ENCODE measurements at regions not wholly inside any gene's neighbourhood (a gene's known extent, or its start where the extent isn't known, plus 50 kb on each side); places are given as distances from the start of the nearest gene placed in this dataset.

DNA sequence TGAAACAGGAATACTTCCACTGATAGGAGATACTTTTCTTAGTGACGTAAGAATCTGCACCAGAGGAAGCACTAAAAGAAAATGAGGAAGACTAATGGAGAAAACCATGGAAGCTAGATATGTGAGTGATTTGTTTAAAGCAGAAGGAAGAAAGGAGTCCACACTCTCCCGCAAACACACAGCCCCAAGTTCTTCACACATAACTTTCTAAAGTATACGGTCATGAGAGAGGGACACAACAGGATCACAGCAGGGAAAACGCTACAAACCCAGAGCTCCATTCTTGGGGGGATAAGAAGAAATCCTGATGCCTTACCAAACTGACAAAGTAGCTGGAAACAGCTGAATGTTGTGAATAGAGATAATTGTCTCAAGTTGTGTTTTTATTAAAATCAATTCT is 222.2 kb upstream of the TMEM161B start:
- no peak for TF ChIP-seq FOXM1 (IDR thresholded peaks at IDR 0.05; ENCODE audit: borderline replicate concordance)
- TF ChIP-seq, protein P1, sequence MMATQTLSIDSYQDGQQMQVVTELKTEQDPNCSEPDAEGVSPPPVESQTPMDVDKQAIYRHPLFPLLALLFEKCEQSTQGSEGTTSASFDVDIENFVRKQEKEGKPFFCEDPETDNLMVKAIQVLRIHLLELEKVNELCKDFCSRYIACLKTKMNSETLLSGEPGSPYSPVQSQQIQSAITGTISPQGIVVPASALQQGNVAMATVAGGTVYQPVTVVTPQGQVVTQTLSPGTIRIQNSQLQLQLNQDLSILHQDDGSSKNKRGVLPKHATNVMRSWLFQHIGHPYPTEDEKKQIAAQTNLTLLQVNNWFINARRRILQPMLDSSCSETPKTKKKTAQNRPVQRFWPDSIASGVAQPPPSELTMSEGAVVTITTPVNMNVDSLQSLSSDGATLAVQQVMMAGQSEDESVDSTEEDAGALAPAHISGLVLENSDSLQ (IDR thresholded peaks at IDR 0.05): no peak
- TF ChIP-seq FOXK2 (IDR thresholded peaks at IDR 0.05): no peak
- TF ChIP-seq HDGF (IDR thresholded peaks at IDR 0.05; ENCODE audit: borderline replicate concordance): no peak
- no peak for TF ChIP-seq LEF1 (IDR thresholded peaks at IDR 0.05; ENCODE audit: borderline replicate concordance)
- ChIA-PET CTCF (no interaction called here), POLR2A (no interaction called here)
- DNase-seq (ENCODE audit: extremely low spot score): no peak

DNA sequence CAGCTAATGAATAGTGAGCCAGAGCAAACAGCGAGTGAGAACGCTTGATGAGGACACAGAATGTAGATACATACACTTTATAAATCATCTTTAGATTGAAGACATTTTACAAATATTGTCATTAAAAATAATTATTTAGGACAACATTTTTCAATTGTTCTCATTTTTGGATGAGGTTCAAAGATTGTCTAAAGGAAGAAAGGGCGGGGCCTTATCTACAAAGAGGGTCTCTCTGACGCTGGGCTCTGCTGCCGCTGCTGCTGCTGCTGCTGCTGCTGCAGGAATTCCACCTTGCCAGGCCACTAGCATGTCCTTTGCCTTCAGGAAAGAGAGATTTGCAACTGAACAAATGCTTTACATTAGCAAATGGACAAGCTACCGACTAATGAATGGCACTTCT is 220.7 kb upstream of the TMEM161B start:
- no peak for DNase-seq (ENCODE audit: extremely low spot score)
- POLR2A ChIA-PET: no interaction called here
- CTCF ChIA-PET: interaction anchor here (0.5 to 0.6 kb wide), 2 partner anchors 72 to 194 kb away, joined by 3 to 4 read pairs; no protein-coding TSS in a partner anchor
- TF ChIP-seq ELF4 (IDR thresholded peaks at IDR 0.05) (no peak), BHLHE40 (IDR thresholded peaks at IDR 0.05; ENCODE audit: borderline replicate concordance) (no peak), FOXM1 (IDR thresholded peaks at IDR 0.05; ENCODE audit: borderline replicate concordance) (no peak), FOXA1 (IDR thresholded peaks at IDR 0.05) (no peak), CTBP1 (IDR thresholded peaks at IDR 0.05; ENCODE audit: borderline replicate concordance) (no peak), LEF1 (IDR thresholded peaks at IDR 0.05; ENCODE audit: borderline replicate concordance) (no peak), TARDBP (IDR thresholded peaks at IDR 0.05) (no peak), L3MBTL2 (conservative IDR thresholded peaks at IDR 0.05) (no peak), ZNF384 (IDR thresholded peaks at IDR 0.05) (no peak), NFRKB (IDR thresholded peaks at IDR 0.05) (no peak), ARNT (IDR thresholded peaks at IDR 0.05) (no peak), SP1 (IDR thresholded peaks at IDR 0.05) (no peak), HDGF (IDR thresholded peaks at IDR 0.05; ENCODE audit: borderline replicate concordance) (no peak), FOXK2 (IDR thresholded peaks at IDR 0.05) (no peak), SUZ12 (IDR thresholded peaks at IDR 0.05) (no peak)
- TF ChIP-seq, protein P1 (IDR thresholded peaks at IDR 0.05): no peak

DNA sequence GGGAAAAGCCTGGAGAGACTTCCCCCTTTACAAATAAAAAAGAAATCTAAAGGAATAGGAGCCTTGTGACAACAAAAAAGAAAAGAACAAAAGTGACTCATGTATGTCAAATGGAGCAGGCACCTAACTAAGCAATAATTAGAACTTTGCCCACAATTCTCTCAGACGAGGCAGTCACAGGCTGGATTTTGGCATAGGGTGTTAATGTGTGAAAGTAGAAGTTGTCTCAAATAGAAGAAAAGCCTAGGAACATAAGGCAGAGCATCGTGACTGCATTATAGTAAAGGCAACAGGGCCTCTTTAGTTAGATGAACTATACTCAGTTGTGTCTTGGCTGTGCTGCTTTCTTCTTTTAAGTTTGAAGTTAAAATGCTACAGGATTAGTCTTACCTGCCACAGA is 219.9 kb upstream of the TMEM161B start:
- POLR2A ChIA-PET: no interaction called here
- TF ChIP-seq FOXM1 (IDR thresholded peaks at IDR 0.05; ENCODE audit: borderline replicate concordance) (no peak), NFRKB (IDR thresholded peaks at IDR 0.05) (no peak), SUZ12 (IDR thresholded peaks at IDR 0.05) (no peak), ZNF384 (IDR thresholded peaks at IDR 0.05) (no peak), SP1 (IDR thresholded peaks at IDR 0.05) (no peak), HDGF (IDR thresholded peaks at IDR 0.05; ENCODE audit: borderline replicate concordance) (no peak), FOXA1 (IDR thresholded peaks at IDR 0.05) (no peak), TARDBP (IDR thresholded peaks at IDR 0.05) (no peak), ARNT (IDR thresholded peaks at IDR 0.05) (no peak), CTBP1 (IDR thresholded peaks at IDR 0.05; ENCODE audit: borderline replicate concordance) (no peak)
- TF ChIP-seq, protein P1 (IDR thresholded peaks at IDR 0.05): no peak

DNA sequence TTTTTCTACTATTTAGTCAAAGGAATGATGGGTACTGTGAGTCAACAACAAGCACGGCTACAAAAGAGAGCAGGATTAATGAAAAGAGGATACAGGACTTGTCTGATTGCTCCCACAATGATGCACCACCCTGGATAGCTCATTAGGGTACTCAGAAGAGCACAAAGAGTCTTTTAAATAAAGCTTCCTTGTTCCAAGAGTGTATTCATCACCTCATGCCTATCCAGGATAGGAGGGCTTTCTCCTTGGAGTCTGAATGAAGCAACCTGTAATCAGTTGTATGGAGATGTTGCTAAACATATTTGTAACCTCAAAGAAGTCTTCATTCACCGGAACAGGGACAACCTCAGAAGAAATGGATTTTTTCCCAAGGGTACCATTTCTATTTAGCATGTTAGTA is 219.5 kb upstream of the TMEM161B start:
- CTCF ChIA-PET: no interaction called here
- no peak for TF ChIP-seq NFRKB (IDR thresholded peaks at IDR 0.05)
- no peak for TF ChIP-seq ZNF384 (IDR thresholded peaks at IDR 0.05)
- TF ChIP-seq FOXA1 (IDR thresholded peaks at IDR 0.05): no peak
- TF ChIP-seq, protein P1 (IDR thresholded peaks at IDR 0.05): no peak
- TF ChIP-seq BHLHE40 (IDR thresholded peaks at IDR 0.05; ENCODE audit: borderline replicate concordance): no peak
- TF ChIP-seq ELF4 (IDR thresholded peaks at IDR 0.05): no peak
- TF ChIP-seq CTBP1 (IDR thresholded peaks at IDR 0.05; ENCODE audit: borderline replicate concordance): no peak
- no peak for TF ChIP-seq FOXM1 (IDR thresholded peaks at IDR 0.05; ENCODE audit: borderline replicate concordance)
- TF ChIP-seq HDGF (IDR thresholded peaks at IDR 0.05; ENCODE audit: borderline replicate concordance): no peak
- no peak for TF ChIP-seq SUZ12 (IDR thresholded peaks at IDR 0.05)
- POLR2A ChIA-PET: no interaction called here
- DNase-seq (ENCODE audit: extremely low spot score): no peak

More for the DNA sequence above, 219.9 kb upstream of the TMEM161B start:
- CTCF ChIA-PET: no interaction called here
- DNase-seq (ENCODE audit: extremely low spot score): no peak

DNA sequence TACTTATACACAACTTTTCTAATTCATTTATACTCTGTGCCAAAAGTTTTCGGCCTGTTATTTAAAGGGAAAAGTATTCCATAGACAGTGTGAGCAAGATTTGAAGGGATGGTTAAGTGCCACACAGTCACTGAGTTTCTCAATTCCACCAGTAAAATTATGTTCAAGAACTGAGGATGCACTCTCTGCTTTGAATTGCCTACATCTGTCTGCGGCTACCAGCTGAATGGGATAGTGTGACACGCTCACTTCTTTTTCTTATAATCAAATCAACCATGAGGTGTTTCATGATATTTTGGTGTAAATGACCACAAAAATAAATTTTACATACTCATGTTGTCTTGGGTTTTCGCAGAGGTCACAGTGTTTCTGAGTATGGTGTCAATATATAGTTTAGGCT is 218.4 kb upstream of the TMEM161B start:
- POLR2A ChIA-PET: no interaction called here
- CTCF ChIA-PET: no interaction called here
- no peak for TF ChIP-seq FOXK2 (IDR thresholded peaks at IDR 0.05)
- no peak for TF ChIP-seq TARDBP (IDR thresholded peaks at IDR 0.05)
- no peak for TF ChIP-seq CTBP1 (IDR thresholded peaks at IDR 0.05; ENCODE audit: borderline replicate concordance)
- TF ChIP-seq ARNT (IDR thresholded peaks at IDR 0.05): no peak
- no peak for TF ChIP-seq BHLHE40 (IDR thresholded peaks at IDR 0.05; ENCODE audit: borderline replicate concordance)
- TF ChIP-seq ELF4 (IDR thresholded peaks at IDR 0.05): no peak
- TF ChIP-seq, protein P1 (IDR thresholded peaks at IDR 0.05): no peak
- no peak for TF ChIP-seq FOXA1 (IDR thresholded peaks at IDR 0.05)
- TF ChIP-seq FOXM1 (IDR thresholded peaks at IDR 0.05; ENCODE audit: borderline replicate concordance): no peak
- no peak for TF ChIP-seq L3MBTL2 (conservative IDR thresholded peaks at IDR 0.05)
- no peak for TF ChIP-seq ZNF384 (IDR thresholded peaks at IDR 0.05)
- TF ChIP-seq NFRKB (IDR thresholded peaks at IDR 0.05): no peak
- no peak for TF ChIP-seq LEF1 (IDR thresholded peaks at IDR 0.05; ENCODE audit: borderline replicate concordance)
- no peak for TF ChIP-seq SP1 (IDR thresholded peaks at IDR 0.05)
- TF ChIP-seq HDGF (IDR thresholded peaks at IDR 0.05; ENCODE audit: borderline replicate concordance): no peak
- TF ChIP-seq SUZ12 (IDR thresholded peaks at IDR 0.05): no peak
- DNase-seq (ENCODE audit: extremely low spot score): no peak

All from HEK293T (cell line).